ENCODE measurements at regions not wholly inside any gene's neighbourhood (a gene's known extent, or its start where the extent isn't known, plus 50 kb on each side); places are given as distances from the start of the nearest gene placed in this dataset.
"Not testable (repeated sequence)": the region's sequence is repeated elsewhere in the genome, so short reads cannot be mapped to it uniquely, and the experiment has no call there.

DNA sequence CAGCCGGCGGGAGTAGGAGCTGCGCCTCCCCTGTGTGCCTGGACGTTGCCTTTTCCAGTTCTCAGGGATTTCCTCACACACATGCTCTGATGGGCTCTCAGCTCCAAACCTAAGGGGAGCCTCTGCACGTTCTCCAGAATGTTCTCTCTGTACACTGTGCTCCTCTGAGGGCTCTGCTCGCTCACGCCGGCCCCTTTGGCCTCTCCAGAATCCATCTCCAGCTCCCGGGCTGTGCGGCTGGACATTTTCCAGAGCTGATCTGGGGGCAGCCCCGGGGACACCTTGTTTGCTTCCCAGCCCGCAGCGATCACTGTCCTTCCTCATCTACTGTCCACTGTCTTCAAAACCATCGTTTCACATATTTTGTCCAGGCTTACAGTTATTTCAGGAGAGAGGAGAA is 245.4 kb upstream of the HDAC4 start:
- H3K4me3 ChIP-seq (ENCODE audit: low read depth, low read length), result no peak overlapping the region
- DNase-seq (ENCODE audit: low read depth, low spot score), result no peak
- ChIA-PET POLR2A (no interaction called here), CTCF (no interaction called here)
- TF ChIP-seq, protein P1, sequence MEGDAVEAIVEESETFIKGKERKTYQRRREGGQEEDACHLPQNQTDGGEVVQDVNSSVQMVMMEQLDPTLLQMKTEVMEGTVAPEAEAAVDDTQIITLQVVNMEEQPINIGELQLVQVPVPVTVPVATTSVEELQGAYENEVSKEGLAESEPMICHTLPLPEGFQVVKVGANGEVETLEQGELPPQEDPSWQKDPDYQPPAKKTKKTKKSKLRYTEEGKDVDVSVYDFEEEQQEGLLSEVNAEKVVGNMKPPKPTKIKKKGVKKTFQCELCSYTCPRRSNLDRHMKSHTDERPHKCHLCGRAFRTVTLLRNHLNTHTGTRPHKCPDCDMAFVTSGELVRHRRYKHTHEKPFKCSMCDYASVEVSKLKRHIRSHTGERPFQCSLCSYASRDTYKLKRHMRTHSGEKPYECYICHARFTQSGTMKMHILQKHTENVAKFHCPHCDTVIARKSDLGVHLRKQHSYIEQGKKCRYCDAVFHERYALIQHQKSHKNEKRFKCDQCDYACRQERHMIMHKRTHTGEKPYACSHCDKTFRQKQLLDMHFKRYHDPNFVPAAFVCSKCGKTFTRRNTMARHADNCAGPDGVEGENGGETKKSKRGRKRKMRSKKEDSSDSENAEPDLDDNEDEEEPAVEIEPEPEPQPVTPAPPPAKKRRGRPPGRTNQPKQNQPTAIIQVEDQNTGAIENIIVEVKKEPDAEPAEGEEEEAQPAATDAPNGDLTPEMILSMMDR (IDR thresholded peaks at IDR 0.05; ENCODE audit: insufficient read depth, low read length, missing control alignments), result no peak

DNA sequence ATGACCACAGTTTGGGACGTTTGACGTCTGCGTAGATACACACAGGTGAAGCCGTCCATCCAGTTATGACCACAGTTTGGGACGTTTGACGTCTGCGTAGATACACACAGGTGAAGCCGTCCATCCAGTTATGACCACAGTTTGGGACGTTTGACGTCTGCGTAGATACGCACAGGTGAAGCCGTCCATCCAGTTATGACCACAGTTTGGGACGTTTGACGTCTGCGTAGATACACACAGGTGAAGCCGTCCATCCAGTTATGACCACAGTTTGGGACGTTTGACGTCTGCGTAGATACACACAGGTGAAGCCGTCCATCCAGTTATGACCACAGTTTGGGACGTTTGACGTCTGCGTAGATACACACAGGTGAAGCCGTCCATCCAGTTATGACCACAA is 243.8 kb upstream of the HDAC4 start:
- DNase-seq (ENCODE audit: low read depth, low spot score); CTCF ChIA-PET; H3K4me3 ChIP-seq (ENCODE audit: low read depth, low read length); POLR2A ChIA-PET: not testable (repeated sequence)

DNA sequence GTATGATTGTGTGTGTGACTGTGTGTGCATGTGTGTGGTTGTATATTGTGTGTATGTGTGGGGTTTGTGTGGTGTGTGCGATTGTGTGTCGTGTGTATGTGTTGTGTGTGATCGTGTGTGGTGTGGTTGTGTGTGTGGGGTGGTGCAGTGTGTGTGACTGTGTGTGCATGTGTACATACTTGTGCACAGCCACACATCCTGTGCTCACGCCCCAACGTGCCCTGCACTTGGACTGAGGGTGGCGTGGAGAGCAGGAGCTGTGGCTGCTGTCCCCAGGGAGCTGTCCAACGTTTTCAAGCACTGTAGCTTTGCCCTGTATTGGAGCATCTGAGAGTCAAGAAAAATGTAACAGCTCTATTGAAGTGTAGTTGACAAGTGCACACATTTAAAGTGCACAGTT is 243.2 kb upstream of the HDAC4 start:
- no peak for DNase-seq (ENCODE audit: low read depth, low spot score)
- ChIA-PET POLR2A (interaction anchor here (0.6 kb wide), 1 partner anchor 188 kb away, joined by 3 read pairs; no protein-coding TSS in a partner anchor), CTCF (no interaction called here)
- TF ChIP-seq, protein P1 (IDR thresholded peaks at IDR 0.05; ENCODE audit: insufficient read depth, low read length, missing control alignments), result no peak
- H3K4me3 ChIP-seq (ENCODE audit: low read depth, low read length), result no peak overlapping the region

DNA sequence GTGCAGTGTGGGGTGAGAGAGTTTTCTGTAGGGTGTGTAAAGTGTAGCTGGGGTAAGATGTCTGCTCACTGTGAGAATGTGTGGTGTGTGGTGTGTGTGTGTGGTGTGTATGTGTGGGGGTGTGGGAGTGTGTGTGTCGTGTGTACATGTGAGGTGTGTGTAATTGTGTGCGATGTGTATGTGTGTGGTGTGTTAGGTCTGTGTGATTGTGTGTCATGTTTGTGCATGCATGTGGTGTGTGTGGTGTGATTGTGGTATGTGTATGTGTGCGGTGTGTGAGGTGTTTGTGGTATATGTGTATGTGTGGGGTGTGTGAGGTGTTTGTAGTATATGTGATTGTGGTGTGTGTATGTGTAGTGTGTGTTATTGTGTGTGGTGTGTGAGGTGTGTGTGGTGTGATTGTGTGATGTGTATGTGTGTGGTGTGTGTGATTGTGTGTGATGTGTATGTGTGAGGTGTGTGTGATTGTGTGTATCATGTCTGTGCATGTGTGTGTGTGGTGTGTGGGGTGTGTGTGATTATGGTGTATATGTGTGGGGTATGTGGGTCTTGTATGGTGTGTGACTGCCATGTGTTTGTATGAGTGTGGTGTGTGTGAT is 241.7 kb upstream of the HDAC4 start:
- TF ChIP-seq, protein P1 (IDR thresholded peaks at IDR 0.05; ENCODE audit: insufficient read depth, low read length, missing control alignments), result no peak
- DNase-seq (ENCODE audit: low read depth, low spot score), result no peak
- ChIA-PET POLR2A (no interaction called here), CTCF (no interaction called here)
- H3K4me3 ChIP-seq (ENCODE audit: low read depth, low read length), result no peak overlapping the region

DNA sequence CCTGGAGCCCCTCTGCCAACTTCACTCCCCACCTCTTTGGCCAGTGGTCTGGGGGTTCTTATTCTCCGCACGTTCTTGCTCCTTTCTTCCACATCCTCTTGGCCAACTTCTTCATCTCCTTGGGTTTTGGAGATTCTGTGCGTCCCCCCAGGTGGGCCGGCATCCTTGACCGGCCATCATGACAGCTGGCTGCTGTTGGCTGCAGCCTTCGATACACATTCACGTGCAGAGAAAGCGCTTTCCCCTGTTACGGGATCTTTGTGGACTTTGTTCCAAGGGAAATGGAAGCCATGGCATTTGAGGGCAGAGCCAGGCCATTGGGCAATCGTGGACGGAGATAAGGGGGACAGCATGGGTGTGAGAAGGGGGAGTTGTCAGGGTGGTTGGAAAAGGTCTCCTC is 241.1 kb upstream of the HDAC4 start:
- CTCF ChIA-PET; POLR2A ChIA-PET; H3K4me3 ChIP-seq (ENCODE audit: low read depth, low read length); DNase-seq (ENCODE audit: low read depth, low spot score): not testable (repeated sequence)

DNA sequence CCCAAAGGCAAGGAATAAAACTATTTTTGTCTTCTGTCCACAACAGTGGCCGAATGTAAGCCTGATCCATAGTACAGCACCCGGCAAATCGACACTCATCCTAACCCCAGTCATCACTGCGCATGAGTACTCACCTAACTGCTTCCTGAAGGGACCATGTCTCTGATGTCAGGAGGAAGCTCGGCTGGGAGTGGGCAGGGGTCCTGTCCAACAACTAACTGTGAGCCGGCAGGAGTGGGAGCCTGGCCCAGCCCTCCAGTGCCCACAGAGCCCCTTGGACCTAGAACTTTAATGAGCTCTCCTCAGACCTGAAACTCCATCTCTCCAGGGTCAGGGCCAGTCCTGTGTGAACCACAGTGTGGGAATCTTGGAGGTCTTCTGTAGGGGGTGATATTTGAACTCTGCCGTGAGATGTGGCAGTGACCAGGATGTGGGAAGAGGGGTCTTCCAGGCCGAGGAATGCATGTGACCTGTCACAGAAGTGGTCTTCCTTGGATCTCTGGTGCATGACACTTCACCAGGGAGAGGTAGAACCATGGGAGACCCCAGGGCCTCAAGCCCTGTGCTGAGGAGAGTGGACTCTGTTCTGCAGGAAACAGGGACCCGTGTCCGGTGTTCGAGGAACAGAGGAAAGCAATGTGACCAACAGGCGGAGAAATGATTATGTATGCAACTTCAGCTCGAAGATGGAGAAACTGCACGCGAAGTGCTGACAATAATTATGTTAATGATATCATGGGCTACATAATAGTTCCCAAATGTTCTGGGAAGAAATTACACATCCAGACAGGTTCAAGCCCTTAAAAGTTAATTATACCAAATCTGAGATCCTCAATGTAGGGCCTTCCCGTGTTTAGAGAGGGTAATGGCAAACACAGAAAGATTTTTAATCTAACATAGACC is 240.1 kb upstream of the HDAC4 start:
- no peak overlapping the region for H3K4me3 ChIP-seq (ENCODE audit: low read depth, low read length)
- ChIA-PET CTCF (interaction anchor here (0.7 kb wide), 1 partner anchor 10 kb away, joined by 3 read pairs; no protein-coding TSS in a partner anchor), POLR2A (no interaction called here)
- TF ChIP-seq, protein P1 (IDR thresholded peaks at IDR 0.05; ENCODE audit: insufficient read depth, low read length, missing control alignments), result no peak
- DNase-seq (ENCODE audit: low read depth, low spot score), result no peak

DNA sequence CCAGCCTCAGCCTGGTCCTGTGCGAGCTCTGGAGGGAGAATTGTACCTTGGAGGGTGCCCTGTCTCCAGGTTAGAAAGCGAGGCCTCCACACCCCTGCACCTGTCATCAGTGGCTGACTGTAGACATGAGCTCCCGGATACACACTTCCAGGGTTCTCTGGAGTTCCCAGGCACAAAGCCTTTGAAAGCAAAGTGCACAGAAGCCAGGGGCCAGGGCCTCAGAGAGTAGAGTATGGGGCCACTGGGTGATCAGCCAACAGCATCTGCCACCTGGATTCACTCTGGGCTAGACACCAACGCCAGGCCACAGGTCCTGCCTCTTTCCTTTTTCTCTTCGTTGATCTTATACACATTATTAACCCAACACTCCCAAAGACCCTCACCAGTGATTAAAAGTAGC is 239.4 kb upstream of the HDAC4 start:
- ChIA-PET POLR2A (no interaction called here), CTCF (interaction anchor here (0.7 kb wide), 1 partner anchor 9 kb away, joined by 3 read pairs; no protein-coding TSS in a partner anchor)
- DNase-seq (ENCODE audit: low read depth, low spot score), result no peak
- no peak overlapping the region for H3K4me3 ChIP-seq (ENCODE audit: low read depth, low read length)
- TF ChIP-seq, protein P1 (IDR thresholded peaks at IDR 0.05; ENCODE audit: insufficient read depth, low read length, missing control alignments), result no peak
